Caco-2 (cell line): ENCODE measurements at regions not wholly inside any gene's neighbourhood (a gene's known extent, or its start where the extent isn't known, plus 50 kb on each side); places are given as distances from the start of the nearest gene placed in this dataset.

ENCODE experiments used
- BruUV-seq: library from RNA; stranded (reverse); fragments of 400-500 nt; replicated peaks from 2 replicates; lab custom pipeline; 2021; lab: Mats Ljungman, UMichigan
- CTCF ChIA-PET: fragments of 300-600 bp; sonication (Branson Sonifier 250); formaldehyde crosslinking; loops from one replicate; lab custom pipeline; 2022; ENCODE audit warnings: antibody characterized with exemption; lab: Charles Lee
- POLR2A ChIA-PET: fragments of 300-600 bp; sonication (Branson Sonifier 250); formaldehyde crosslinking; loops from one replicate; lab custom pipeline; 2022; ENCODE audit warnings: antibody characterized with exemption; lab: Charles Lee
- DNase-seq, 2 experiments: peaks; one replicate each; pipeline versions ENCODE4 v3.0.0 to v3.0.0-alpha.2; 2020 to 2022
- H3K27me3 ChIP-seq: replicated peaks from 2 replicates; pipeline ENCODE4 v1.6.0; 2011; ENCODE audit warnings: low read length; ENCODE audit not compliant: control insufficient read depth, insufficient read depth
- H3K36me3 ChIP-seq: 2 replicates; pipeline ENCODE4 v1.5.1; 2011; ENCODE audit warnings: low read length; ENCODE audit not compliant: control insufficient read depth, insufficient read depth
- H3K4me1 ChIP-seq: fragments of 250-450 bp; sonication (Bioruptor Pico); 2 replicates; pipeline ENCODE4 v1.5.1; 2020; ENCODE audit warnings: mild to moderate bottlenecking
- H3K4me3 ChIP-seq: 2 replicates; pipeline ENCODE4 v1.5.1; 2011; ENCODE audit warnings: low read depth, mild to moderate bottlenecking, control low read depth, low read length
- H3K9me3 ChIP-seq: fragments of 250-450 bp; sonication (Bioruptor Pico); 2 replicates; pipeline ENCODE4 v1.5.1; 2020; ENCODE audit warnings: mild to moderate bottlenecking, moderate library complexity
- H3K27ac Mint-ChIP-seq: one replicate; pipeline ENCODE4 v1.8.0; 2022; ENCODE audit warnings: mixed read lengths; ENCODE audit not compliant: unreplicated experiment
- H3K27me3 Mint-ChIP-seq: one replicate; pipeline ENCODE4 v1.8.0; 2022; ENCODE audit warnings: mixed read lengths; ENCODE audit not compliant: insufficient read depth, unreplicated experiment
- H3K36me3 Mint-ChIP-seq: one replicate; pipeline ENCODE4 v1.8.0; 2022; ENCODE audit warnings: mild to moderate bottlenecking, mixed read lengths; ENCODE audit not compliant: insufficient read depth, unreplicated experiment
- H3K4me1 Mint-ChIP-seq: one replicate; pipeline ENCODE4 v1.8.0; 2022; ENCODE audit warnings: low read depth, mixed read lengths; ENCODE audit not compliant: unreplicated experiment
- H3K4me3 Mint-ChIP-seq: one replicate; pipeline ENCODE4 v1.8.0; 2022; ENCODE audit warnings: mild to moderate bottlenecking, moderate library complexity, mixed read lengths; ENCODE audit not compliant: unreplicated experiment
- H3K9me3 Mint-ChIP-seq: one replicate; pipeline ENCODE4 v1.8.0; 2022; ENCODE audit warnings: mixed read lengths; ENCODE audit not compliant: unreplicated experiment
- intact Hi-C: fragments of 100-400 bp; cut with micrococcal nuclease; formaldehyde crosslinking; loops from one replicate; pipeline ENCODE4 v1.10.0; 2022; ENCODE audit not compliant: unreplicated experiment
- TF ChIP-seq, protein P1 (sequence below), 2 experiments: fragments of 200-600 bp in 1 of 2; IDR thresholded peaks; 1 replicate in 1 of 2; 2 replicates in 1 of 2; pipeline versions ENCODE4 v1.5.1 to v1.8.0; 2011 to 2022; ENCODE audit warnings: antibody characterized with exemption in 1 of 2, control low read depth in 1 of 2, inconsistent platforms in 1 of 2, low read depth in 1 of 2, low read length in 1 of 2, mild to moderate bottlenecking in 1 of 2, moderate library complexity in 1 of 2; ENCODE audit not compliant: insufficient read depth in 1 of 2, severe bottlenecking in 1 of 2, unreplicated experiment in 1 of 2

DNA sequence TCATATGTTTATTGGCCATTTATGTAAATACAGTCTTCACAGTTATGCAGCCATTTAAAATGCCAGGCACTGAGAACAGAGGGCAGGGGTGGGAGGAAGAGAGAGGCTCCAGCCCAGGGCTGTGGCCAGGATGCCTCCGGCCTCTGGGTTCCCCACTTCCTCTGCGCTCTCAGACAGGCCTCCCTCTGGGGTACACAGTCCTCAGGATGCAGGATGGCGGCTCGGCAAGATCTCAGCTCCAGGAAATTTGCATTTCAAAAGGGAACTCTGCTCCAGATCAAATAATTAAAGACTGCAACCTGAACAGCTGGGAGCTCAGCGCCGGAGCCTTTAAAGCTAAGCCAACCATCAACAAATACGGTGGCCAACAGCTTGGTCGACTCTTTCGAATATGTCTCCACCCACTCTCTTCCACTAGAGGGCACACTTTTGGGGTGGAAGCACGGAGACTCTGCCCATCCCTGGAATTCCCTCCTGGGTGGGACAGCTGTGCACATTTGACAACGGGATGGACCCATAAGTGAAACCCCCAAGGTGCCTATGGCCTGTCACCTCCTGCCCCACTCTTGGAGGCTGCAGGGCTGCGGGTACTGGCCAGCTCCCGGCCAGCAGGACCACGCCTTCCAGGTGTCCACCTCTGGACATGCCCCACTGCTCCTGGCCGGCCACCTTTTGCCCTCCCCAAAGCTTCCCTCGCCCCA is 1044.7 kb downstream of the BRD1 start:
- DNase-seq, result no peak
- H3K9me3 Mint-ChIP-seq, result peaks cover 13% of the 10 kb centered on the region
- H3K36me3 Mint-ChIP-seq, result no peaks in the 10 kb centered on the region
- H3K4me1 Mint-ChIP-seq, result no peaks in the 10 kb centered on the region
- no peak overlapping the region for H3K27ac Mint-ChIP-seq
- H3K4me1 ChIP-seq, result no peaks in the 10 kb centered on the region
- peaks cover 4% of the 10 kb centered on the region; the same call in 1 of the 2 replicates for H3K9me3 ChIP-seq
- TF ChIP-seq, protein P1, sequence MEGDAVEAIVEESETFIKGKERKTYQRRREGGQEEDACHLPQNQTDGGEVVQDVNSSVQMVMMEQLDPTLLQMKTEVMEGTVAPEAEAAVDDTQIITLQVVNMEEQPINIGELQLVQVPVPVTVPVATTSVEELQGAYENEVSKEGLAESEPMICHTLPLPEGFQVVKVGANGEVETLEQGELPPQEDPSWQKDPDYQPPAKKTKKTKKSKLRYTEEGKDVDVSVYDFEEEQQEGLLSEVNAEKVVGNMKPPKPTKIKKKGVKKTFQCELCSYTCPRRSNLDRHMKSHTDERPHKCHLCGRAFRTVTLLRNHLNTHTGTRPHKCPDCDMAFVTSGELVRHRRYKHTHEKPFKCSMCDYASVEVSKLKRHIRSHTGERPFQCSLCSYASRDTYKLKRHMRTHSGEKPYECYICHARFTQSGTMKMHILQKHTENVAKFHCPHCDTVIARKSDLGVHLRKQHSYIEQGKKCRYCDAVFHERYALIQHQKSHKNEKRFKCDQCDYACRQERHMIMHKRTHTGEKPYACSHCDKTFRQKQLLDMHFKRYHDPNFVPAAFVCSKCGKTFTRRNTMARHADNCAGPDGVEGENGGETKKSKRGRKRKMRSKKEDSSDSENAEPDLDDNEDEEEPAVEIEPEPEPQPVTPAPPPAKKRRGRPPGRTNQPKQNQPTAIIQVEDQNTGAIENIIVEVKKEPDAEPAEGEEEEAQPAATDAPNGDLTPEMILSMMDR (IDR thresholded peaks at IDR 0.05; ENCODE audit: insufficient read depth in 1 of 2, low read depth in 1 of 2, low read length in 1 of 2, severe bottlenecking in 1 of 2, unreplicated experiment in 1 of 2), result no peak
- intact Hi-C loops, result no loop called here
- BruUV-seq, result no TSS peak
- H3K4me3 Mint-ChIP-seq, result no peak overlapping the region
- ChIA-PET CTCF (no interaction called here), POLR2A (no interaction called here)
- H3K27me3 Mint-ChIP-seq, result no peaks in the 10 kb centered on the region
- no peak overlapping the region for H3K4me3 ChIP-seq
- no peaks in the 10 kb centered on the region for H3K36me3 ChIP-seq
- no peaks in the 10 kb centered on the region for H3K27me3 ChIP-seq

DNA sequence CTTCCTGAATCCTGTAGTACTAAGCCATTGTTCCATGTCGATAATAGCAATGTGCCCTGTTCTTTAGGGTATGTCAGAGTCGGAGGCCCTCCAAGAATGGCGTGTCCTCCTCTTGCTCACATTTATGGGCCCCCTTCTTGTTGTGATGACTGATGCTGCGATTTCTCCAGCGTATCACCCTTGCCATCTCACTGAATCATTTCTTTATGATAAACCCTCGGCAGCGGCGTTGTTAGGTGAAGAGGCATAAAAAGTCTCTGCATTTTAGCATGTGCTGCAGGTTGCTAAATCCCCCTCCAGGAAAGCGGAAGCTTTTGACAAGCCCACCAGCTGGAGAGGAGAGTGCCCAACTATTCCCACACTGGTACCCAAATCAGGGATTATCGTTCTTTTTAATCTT is 1045.3 kb downstream of the BRD1 start:
- POLR2A ChIA-PET, result no interaction called here
- Histone ChIP-seq H3K4me1 (no peaks in the 10 kb centered on the region), H3K36me3 (no peaks in the 10 kb centered on the region), H3K4me3 (no peak overlapping the region), H3K9me3 (peaks cover 3% of the 10 kb centered on the region; the same call in 1 of the 2 replicates), H3K27me3 (no peaks in the 10 kb centered on the region)
- H3K4me1 Mint-ChIP-seq, result no peaks in the 10 kb centered on the region
- peaks cover 16% of the 10 kb centered on the region for H3K9me3 Mint-ChIP-seq
- no TSS peak for BruUV-seq
- H3K27me3 Mint-ChIP-seq, result no peaks in the 10 kb centered on the region
- intact Hi-C loops, result no loop called here
- H3K36me3 Mint-ChIP-seq, result no peaks in the 10 kb centered on the region
- DNase-seq, result no peak
- H3K4me3 Mint-ChIP-seq, result no peak overlapping the region
- TF ChIP-seq, protein P1 (IDR thresholded peaks at IDR 0.05; ENCODE audit: insufficient read depth in 1 of 2, low read depth in 1 of 2, low read length in 1 of 2, severe bottlenecking in 1 of 2, unreplicated experiment in 1 of 2), result no peak
- H3K27ac Mint-ChIP-seq, result no peak overlapping the region
- CTCF ChIA-PET, result no interaction called here

DNA sequence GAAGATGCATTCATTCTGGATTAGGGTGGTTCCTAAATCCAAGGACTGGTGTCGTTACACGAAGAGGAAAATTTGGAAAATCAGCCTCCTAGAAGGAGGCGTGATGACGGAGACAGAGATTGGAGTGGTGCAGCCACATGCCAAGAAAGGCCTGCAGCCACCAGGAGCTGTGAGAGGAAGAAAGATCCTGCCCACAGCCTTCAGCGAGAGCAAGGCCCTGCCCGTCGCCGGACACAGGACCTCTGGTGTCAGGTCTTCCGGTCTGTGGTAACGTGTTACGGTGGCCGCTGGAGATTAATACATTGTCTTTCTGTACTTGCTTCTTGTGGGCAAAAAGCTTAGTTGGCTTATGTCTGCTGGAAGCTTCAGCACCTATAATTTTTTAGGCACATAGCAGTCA is 1045.8 kb downstream of the BRD1 start:
- no peaks in the 10 kb centered on the region for H3K9me3 ChIP-seq
- no peaks in the 10 kb centered on the region for H3K4me1 Mint-ChIP-seq
- no peaks in the 10 kb centered on the region for H3K36me3 Mint-ChIP-seq
- DNase-seq, result no peak
- H3K4me1 ChIP-seq, result no peaks in the 10 kb centered on the region
- H3K27me3 ChIP-seq, result no peaks in the 10 kb centered on the region
- H3K27ac Mint-ChIP-seq, result no peak overlapping the region
- H3K36me3 ChIP-seq, result no peaks in the 10 kb centered on the region
- CTCF ChIA-PET, result no interaction called here
- H3K27me3 Mint-ChIP-seq, result no peaks in the 10 kb centered on the region
- H3K4me3 Mint-ChIP-seq, result no peak overlapping the region
- POLR2A ChIA-PET, result no interaction called here
- H3K9me3 Mint-ChIP-seq, result peaks cover 16% of the 10 kb centered on the region
- TF ChIP-seq, protein P1 (IDR thresholded peaks at IDR 0.05; ENCODE audit: insufficient read depth in 1 of 2, low read depth in 1 of 2, low read length in 1 of 2, severe bottlenecking in 1 of 2, unreplicated experiment in 1 of 2), result no peak
- no TSS peak for BruUV-seq
- no peak overlapping the region for H3K4me3 ChIP-seq
- intact Hi-C loops, result no loop called here
